ENCODE measurements at regions not wholly inside any gene's neighbourhood (a gene's known extent, or its start where the extent isn't known, plus 50 kb on each side); places are given as distances from the start of the nearest gene placed in this dataset.

- TF ChIP-seq, protein P1, sequence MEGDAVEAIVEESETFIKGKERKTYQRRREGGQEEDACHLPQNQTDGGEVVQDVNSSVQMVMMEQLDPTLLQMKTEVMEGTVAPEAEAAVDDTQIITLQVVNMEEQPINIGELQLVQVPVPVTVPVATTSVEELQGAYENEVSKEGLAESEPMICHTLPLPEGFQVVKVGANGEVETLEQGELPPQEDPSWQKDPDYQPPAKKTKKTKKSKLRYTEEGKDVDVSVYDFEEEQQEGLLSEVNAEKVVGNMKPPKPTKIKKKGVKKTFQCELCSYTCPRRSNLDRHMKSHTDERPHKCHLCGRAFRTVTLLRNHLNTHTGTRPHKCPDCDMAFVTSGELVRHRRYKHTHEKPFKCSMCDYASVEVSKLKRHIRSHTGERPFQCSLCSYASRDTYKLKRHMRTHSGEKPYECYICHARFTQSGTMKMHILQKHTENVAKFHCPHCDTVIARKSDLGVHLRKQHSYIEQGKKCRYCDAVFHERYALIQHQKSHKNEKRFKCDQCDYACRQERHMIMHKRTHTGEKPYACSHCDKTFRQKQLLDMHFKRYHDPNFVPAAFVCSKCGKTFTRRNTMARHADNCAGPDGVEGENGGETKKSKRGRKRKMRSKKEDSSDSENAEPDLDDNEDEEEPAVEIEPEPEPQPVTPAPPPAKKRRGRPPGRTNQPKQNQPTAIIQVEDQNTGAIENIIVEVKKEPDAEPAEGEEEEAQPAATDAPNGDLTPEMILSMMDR (IDR thresholded peaks at IDR 0.05) = no peak
Measured at GRCh38 chrX:8869812-8870211, 68.6 kb upstream of the FAM9A start.

DNA sequence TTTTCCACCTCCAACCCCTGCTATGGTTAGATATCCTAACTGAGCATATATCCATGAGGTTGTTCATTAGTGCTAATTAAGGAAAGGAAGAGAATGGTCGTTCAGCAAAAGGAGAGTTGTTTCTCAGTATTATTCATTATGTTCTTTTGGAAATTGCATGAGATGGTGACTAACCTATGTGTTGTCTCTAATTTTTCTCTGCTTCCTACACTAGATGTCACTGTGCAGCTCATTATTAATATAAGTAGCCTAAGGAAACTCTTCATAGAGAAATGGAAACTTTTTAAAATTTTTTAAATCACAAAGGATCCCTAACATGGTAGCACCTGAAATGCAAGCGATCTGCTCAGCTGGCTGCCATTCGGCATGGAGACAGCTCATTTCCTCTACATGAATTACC is 67.7 kb upstream of the FAM9A start:
- TF ChIP-seq, protein P1 (IDR thresholded peaks at IDR 0.05) = peak; percentile 39; the same call in 1 of the 2 replicates

DNA sequence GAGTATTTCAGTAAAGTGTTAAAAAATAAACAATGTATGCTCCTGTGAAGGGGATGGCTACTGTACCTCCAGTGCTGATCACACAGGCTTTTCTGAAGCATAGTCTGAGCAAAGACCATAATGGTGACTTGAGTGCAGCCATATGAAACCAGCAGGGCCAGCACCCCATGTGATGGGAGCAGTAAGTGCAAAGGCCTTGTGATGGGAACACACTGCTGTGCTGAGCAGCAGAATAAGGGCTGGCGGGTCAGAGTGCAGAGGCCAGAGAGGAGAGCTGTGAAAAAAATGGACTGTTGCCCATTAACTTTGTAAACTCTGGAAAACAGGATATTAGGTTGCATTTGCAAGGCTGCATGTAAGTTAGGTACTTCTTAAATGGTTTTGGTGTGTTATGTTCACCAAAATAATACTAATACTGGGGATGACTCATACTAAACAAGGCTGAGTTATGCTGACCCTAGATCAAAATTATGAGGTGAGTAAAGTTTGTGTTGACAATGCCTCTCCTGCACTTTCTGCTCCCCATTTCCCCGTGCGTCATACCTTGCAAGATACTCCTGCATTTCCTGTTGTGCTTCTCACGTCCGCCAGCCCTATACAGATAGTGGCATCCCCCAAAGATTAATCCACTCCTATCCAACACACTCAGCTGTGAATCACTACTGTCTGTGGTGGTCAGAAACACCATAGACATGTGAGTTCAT is 67.0 kb upstream of the FAM9A start:
- TF ChIP-seq, protein P1 (IDR thresholded peaks at IDR 0.05) = no peak

- TF ChIP-seq, protein P1 (IDR thresholded peaks at IDR 0.05) = no peak
Measured at GRCh38 chrX:8867406-8867805, 66.2 kb upstream of the FAM9A start.

- TF ChIP-seq, protein P1 (IDR thresholded peaks at IDR 0.05) = no peak
Measured at GRCh38 chrX:8864161-8864560, 63.0 kb upstream of the FAM9A start.

- TF ChIP-seq, protein P1 (IDR thresholded peaks at IDR 0.05) = no peak
Measured at GRCh38 chrX:8861908-8862307, 60.7 kb upstream of the FAM9A start.

GRCh38 chrX:8851231-8851886 is 50.2 kb upstream of the FAM9A start:
- TF ChIP-seq, protein P1 (IDR thresholded peaks at IDR 0.05) = no peak
